ENCODE measurements at regions not wholly inside any gene's neighbourhood (a gene's known extent, or its start where the extent isn't known, plus 50 kb on each side); places are given as distances from the start of the nearest gene placed in this dataset.

GRCh38 chr3:61360297-61360965, 109.2 kb upstream of the FHIT start:
- no peak for TF ChIP-seq CTCF (tag by site-specific recombination; IDR thresholded peaks at IDR 0.05)
- TF ChIP-seq ZNF239 (tag by site-specific recombination; IDR thresholded peaks at IDR 0.05), result no peak
- no peak for TF ChIP-seq YY2 (tag by site-specific recombination; IDR thresholded peaks at IDR 0.05)
- no peak for TF ChIP-seq YY1 (tag by site-specific recombination; IDR thresholded peaks at IDR 0.05)
- no peak for TF ChIP-seq ZBTB10 (tag by site-specific recombination; IDR thresholded peaks at IDR 0.05)
- no peak for TF ChIP-seq ZNF121 (tag by site-specific recombination; IDR thresholded peaks at IDR 0.05)
- TF ChIP-seq ZBTB21 (tag by site-specific recombination; IDR thresholded peaks at IDR 0.05), result no peak
- no peak for TF ChIP-seq KLF1 (tag by site-specific recombination; IDR thresholded peaks at IDR 0.05)
- TF ChIP-seq ZSCAN18 (tag by site-specific recombination; IDR thresholded peaks at IDR 0.05), result no peak

Data from HEK293 (cell line).